Epithelial cell of esophagus (primary cell): ENCODE measurements at regions not wholly inside any gene's neighbourhood (a gene's known extent, or its start where the extent isn't known, plus 50 kb on each side); places are given as distances from the start of the nearest gene placed in this dataset.
"Not testable (repeated sequence)": the region's sequence is repeated elsewhere in the genome, so short reads cannot be mapped to it uniquely, and the experiment has no call there.

ENCODE experiments used
- DNase-seq: peaks from one replicate; pipeline ENCODE4 v3.0.0; 2010; ENCODE audit warnings: low read depth
- H3K4me3 ChIP-seq: 2 replicates; pipeline ENCODE4 v1.5.1; 2011; ENCODE audit warnings: mild to moderate bottlenecking, low read length, control low read depth
- CTCF ChIP-seq: IDR thresholded peaks from 2 replicates; pipeline ENCODE4 v1.5.1; 2011; ENCODE audit warnings: low read depth, mild to moderate bottlenecking, low read length, control low read depth, inconsistent platforms; ENCODE audit not compliant: insufficient read depth; ENCODE audit errors: missing control alignments

- no peak for DNase-seq
- TF ChIP-seq CTCF: no peak
- no peak overlapping the region for H3K4me3 ChIP-seq
Observed at GRCh38 chr2:7094231-7094741, 177.1 kb downstream of the RNF144A start.

GRCh38 chr2:7096726-7097352, 179.6 kb downstream of the RNF144A start:
- no peak for DNase-seq
- no peak overlapping the region for H3K4me3 ChIP-seq
- no peak for TF ChIP-seq CTCF

- DNase-seq: peak; percentile 59
- TF ChIP-seq CTCF: peak; percentile 93
- no peak overlapping the region for H3K4me3 ChIP-seq
Observed at GRCh38 chr2:7097353-7097895, 180.2 kb downstream of the RNF144A start.

GRCh38 chr2:7098816-7099215, 181.6 kb downstream of the RNF144A start:
- H3K4me3 ChIP-seq: no peak overlapping the region
- no peak for TF ChIP-seq CTCF
- DNase-seq: no peak

GRCh38 chr2:7099687-7100086, 182.5 kb downstream of the RNF144A start:
- H3K4me3 ChIP-seq, DNase-seq: not testable (repeated sequence)

GRCh38 chr2:7102826-7103225, 185.6 kb downstream of the RNF144A start:
- no peak for TF ChIP-seq CTCF

GRCh38 chr2:7108792-7109532, 191.8 kb downstream of the RNF144A start:
- no peak overlapping the region for H3K4me3 ChIP-seq
- no peak for DNase-seq
- TF ChIP-seq CTCF: no peak

More at GRCh38 chr2:7102826-7103225, 185.6 kb downstream of the RNF144A start:
- H3K4me3 ChIP-seq: no peak overlapping the region
- no peak for DNase-seq
